HG03460 (cell line): ENCODE measurements at regions not wholly inside any gene's neighbourhood (a gene's known extent, or its start where the extent isn't known, plus 50 kb on each side); places are given as distances from the start of the nearest gene placed in this dataset.

ENCODE experiments used
- ATAC-seq: cut with Tn5 transposase; IDR thresholded peaks from one replicate; pipeline ENCODE4 v1.9.1; 2021; ENCODE audit not compliant: unreplicated experiment

- ATAC-seq: no peak
These were observed 152.9 kb downstream of the CBLN1 start for GRCh38 chr16:49128740-49129139.

- ATAC-seq: no peak
These were observed 154.5 kb downstream of the CBLN1 start for GRCh38 chr16:49127103-49127502.

- ATAC-seq: no peak
These were observed 160.0 kb downstream of the CBLN1 start for GRCh38 chr16:49121636-49122035.

- ATAC-seq: no peak
These were observed 161.0 kb downstream of the CBLN1 start for GRCh38 chr16:49120631-49121030.

GRCh38 chr16:49116873-49117272, 164.8 kb downstream of the CBLN1 start:
- no peak for ATAC-seq

GRCh38 chr16:49115956-49116355, 165.7 kb downstream of the CBLN1 start:
- no peak for ATAC-seq

GRCh38 chr16:49112754-49113153, 168.9 kb downstream of the CBLN1 start:
- ATAC-seq: no peak

GRCh38 chr16:49111351-49111750, 170.3 kb downstream of the CBLN1 start:
- ATAC-seq: no peak

- no peak for ATAC-seq
These were observed 173.0 kb downstream of the CBLN1 start for GRCh38 chr16:49108611-49109010.

- ATAC-seq: no peak
These were observed 178.3 kb downstream of the CBLN1 start for GRCh38 chr16:49103298-49103697.

GRCh38 chr16:49101997-49102396, 179.6 kb downstream of the CBLN1 start:
- no peak for ATAC-seq

- ATAC-seq: no peak
These were observed 181.3 kb downstream of the CBLN1 start for GRCh38 chr16:49100366-49100765.

- no peak for ATAC-seq
These were observed 183.7 kb downstream of the CBLN1 start for GRCh38 chr16:49097964-49098363.

- ATAC-seq: no peak
These were observed 185.3 kb downstream of the CBLN1 start for GRCh38 chr16:49096176-49096945.

GRCh38 chr16:49095539-49095938, 186.1 kb downstream of the CBLN1 start:
- no peak for ATAC-seq

- ATAC-seq: no peak
These were observed 187.2 kb downstream of the CBLN1 start for GRCh38 chr16:49094471-49094870.

- ATAC-seq: no peak
These were observed 187.7 kb downstream of the CBLN1 start for GRCh38 chr16:49093939-49094338.

- no peak for ATAC-seq
These were observed 188.9 kb downstream of the CBLN1 start for GRCh38 chr16:49092704-49093103.

GRCh38 chr16:49089533-49089932, 192.1 kb downstream of the CBLN1 start:
- no peak for ATAC-seq

- no peak for ATAC-seq
These were observed 192.6 kb downstream of the CBLN1 start for GRCh38 chr16:49089039-49089438.

GRCh38 chr16:49085686-49086085, 196.0 kb downstream of the CBLN1 start:
- no peak for ATAC-seq

- ATAC-seq: no peak
These were observed 196.8 kb downstream of the CBLN1 start for GRCh38 chr16:49084628-49085390.
